GM10266 (cell line): ENCODE measurements at regions not wholly inside any gene's neighbourhood (a gene's known extent, or its start where the extent isn't known, plus 50 kb on each side); places are given as distances from the start of the nearest gene placed in this dataset.

Experiments
- DNase-seq: peaks from one replicate; pipeline ENCODE4 v3.0.0; 2012; ENCODE audit errors: extremely low spot score
- TF ChIP-seq, protein P1 (sequence below): IDR thresholded peaks from 2 replicates; pipeline ENCODE4 v1.5.1; 2012; ENCODE audit warnings: mild to moderate bottlenecking, low read depth; ENCODE audit not compliant: control insufficient read depth, insufficient read depth; ENCODE audit errors: missing control alignments

DNA sequence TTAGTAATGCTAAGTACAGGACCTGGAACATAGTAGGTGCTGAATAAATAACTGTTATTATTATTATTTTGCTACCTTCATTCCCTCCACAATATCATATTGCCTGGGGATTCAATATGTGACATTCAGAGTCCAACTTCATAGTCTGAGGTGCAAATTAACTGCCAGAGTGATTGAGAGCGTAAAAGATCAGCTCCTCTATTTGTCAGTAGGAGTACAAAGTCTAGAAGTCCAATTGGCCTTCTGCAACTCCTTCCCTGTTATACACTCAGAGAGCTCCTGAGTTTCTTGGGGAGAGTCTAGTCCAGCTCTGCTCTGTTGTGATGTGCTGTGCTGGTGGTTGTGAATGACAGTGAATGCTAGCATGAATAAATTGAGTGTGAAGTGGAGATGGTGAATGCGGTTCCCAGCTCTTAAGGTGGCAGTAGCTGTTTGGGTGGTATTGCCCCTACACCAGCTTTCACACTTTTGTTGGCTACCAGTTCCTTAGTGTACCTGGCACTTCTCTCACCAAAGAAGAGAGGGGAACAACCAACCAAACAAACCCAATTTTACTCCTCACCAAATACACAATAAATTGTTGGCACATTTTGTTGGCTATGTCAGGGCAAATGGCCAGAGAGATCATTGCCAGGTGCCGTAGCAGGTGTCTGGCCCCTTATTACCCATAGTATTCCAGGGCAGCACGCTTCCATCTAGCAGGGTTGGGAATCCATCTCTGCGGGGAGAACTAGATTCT lies 270.1 kb upstream of the TBL1XR1 start:
- TF ChIP-seq, protein P1, sequence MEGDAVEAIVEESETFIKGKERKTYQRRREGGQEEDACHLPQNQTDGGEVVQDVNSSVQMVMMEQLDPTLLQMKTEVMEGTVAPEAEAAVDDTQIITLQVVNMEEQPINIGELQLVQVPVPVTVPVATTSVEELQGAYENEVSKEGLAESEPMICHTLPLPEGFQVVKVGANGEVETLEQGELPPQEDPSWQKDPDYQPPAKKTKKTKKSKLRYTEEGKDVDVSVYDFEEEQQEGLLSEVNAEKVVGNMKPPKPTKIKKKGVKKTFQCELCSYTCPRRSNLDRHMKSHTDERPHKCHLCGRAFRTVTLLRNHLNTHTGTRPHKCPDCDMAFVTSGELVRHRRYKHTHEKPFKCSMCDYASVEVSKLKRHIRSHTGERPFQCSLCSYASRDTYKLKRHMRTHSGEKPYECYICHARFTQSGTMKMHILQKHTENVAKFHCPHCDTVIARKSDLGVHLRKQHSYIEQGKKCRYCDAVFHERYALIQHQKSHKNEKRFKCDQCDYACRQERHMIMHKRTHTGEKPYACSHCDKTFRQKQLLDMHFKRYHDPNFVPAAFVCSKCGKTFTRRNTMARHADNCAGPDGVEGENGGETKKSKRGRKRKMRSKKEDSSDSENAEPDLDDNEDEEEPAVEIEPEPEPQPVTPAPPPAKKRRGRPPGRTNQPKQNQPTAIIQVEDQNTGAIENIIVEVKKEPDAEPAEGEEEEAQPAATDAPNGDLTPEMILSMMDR = no peak
- no peak for DNase-seq

DNA sequence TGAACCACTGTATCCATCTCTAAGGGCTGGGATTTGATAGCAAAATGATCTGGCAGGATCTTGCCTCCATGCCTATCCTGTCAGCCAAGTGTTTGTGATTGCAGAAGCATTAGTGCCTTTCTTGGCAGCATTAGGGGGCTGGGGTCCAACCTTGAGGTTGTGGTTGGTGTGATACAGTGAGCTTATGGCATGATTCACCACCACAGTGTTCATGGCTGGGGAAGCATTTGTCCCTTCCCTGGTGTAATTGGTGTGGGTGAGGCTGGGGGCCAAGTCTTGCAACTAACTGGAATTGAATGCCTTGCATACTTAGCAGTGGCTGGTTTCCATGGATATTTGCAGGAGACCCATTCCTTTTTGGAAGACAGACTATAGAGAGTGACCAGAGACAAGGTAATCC lies 271.0 kb upstream of the TBL1XR1 start:
- TF ChIP-seq, protein P1 = no peak
- no peak for DNase-seq

DNA sequence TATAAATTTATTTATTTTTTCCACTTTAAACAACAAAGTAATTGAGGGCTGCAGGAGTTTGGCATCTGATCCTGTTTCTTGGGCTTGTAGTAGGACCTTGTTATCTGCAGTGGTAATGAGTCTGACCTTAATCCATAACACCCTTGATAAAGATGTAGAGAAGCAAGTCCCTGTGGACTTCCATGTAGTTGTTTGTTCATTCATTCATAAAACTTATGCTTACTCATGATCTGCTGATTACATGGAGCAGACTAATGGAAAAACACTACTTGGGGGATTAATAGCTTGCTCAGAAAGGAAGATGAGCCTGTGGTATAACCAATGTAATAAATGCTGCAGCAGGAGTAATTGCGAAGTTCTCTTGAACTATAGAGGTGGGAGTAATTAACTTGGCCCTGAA lies 271.5 kb upstream of the TBL1XR1 start:
- TF ChIP-seq, protein P1 = no peak
- DNase-seq = no peak

DNA sequence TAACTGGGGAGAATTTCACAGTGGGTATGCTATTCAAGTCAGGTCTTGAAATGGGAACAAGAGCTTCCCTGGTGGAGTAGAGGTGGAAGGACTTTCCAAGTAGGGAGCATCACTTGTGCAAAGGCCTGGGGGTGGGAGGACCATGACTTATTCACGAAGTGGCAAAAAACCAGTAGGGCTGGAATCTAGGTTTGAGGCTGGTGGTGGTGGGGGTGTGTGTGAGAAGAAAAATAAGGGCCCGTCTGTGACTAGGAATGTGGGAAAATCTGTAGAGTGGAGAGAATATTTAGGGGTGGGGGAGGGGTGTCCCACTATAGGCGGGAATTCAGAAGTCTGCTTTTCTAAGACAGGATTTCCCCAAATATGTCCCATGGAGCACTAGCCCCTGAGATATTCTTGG lies 271.9 kb upstream of the TBL1XR1 start:
- no peak for DNase-seq
- TF ChIP-seq, protein P1 = no peak

DNA sequence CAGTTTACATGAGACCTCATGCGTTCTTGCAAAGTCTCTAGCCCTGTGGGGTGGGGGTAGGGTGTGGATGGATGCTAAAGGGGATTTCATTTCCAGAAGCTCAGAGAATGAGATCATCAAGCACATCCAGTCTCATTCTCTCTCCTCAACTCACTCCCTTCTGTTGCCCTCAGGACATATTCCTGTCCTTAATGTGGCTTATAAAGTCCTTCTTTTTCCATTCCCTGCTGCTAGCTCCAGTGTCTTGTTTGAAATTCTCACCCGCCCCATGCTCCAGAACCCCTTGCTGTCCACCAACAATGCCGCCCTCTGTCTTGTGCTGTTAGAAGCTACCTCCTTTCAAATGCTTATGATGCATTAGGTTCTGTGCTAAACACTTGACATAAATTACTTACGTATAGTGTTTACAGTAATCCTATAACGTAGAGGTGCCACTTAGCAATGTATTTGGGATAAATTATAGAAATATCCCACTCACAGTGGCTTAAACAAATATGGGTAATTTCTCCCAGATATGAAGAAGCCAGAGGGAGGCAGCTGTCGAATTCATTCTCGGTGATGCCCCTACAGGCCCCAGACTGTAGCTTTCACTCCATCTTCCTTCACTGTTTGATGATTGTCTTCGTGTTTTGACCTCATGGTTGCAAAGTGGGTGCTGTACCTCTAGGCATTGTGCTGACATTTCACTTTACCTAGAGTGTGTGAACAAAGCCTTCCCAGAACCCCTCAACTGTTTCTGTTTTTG lies 273.1 kb upstream of the TBL1XR1 start:
- DNase-seq = no peak
- TF ChIP-seq, protein P1 = no peak

DNA sequence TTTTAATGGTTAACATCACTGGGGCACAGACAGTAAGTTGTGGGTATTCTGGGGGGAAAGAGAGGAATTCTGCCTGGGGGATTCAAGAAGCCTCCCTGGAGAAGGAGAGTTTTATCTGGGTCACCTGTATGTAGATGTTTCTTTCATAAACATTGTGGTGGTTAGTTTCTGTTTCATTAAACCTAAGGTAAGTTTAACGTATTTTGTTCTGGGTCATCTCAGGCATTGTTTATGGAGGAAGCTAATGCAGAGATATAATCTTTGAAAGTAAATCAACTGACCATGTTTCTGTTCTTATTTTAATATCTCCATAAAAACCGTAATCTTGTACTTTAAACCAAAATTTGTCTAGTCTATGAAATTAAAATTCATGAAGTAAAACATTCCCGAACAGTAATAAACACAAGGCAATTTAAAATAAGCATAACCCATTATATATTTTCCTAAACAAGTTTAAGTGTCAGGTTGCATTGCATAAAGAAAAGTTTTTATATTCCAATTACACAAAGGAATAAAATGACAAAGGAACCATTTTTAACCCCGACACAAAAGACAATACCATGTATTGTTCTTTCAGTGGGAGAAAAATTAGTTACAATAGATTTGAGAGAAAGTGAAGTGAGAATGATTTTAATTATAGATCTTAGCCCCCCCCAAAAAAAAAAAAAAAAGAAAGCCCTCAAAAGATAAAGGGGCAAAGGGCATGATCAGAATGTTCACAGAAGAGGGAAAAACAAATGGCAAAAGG lies 274.6 kb upstream of the TBL1XR1 start:
- TF ChIP-seq, protein P1 = no peak
- no peak for DNase-seq

DNA sequence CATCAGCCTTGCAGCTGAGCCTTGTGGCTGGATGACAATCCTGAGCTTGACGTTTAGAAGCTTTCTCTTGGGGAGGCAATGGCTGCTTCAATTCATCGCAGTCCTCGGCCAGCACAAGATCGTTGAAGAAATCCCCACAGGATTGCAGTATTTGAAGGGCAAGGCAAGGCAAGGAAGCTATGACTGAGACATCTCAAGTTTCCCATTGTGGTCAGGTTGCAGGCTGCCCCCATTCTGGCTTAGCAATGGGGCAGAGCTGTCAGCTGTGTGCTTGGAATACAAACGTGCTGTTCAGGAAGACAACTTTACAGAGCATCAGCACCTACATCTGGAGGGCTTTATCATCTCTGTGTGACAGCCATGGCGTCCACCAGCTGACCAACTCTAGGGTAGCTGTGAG lies 275.9 kb upstream of the TBL1XR1 start:
- no peak for DNase-seq

More for the DNA sequence above, 275.9 kb upstream of the TBL1XR1 start:
- TF ChIP-seq, protein P1 = no peak
